Inferior parietal cortex (tissue), 1 donor: ENCODE measurements at regions not wholly inside any gene's neighbourhood (a gene's known extent, or its start where the extent isn't known, plus 50 kb on each side); places are given as distances from the start of the nearest gene placed in this dataset.

Experiments
- DNase-seq: peaks from one replicate; pipeline ENCODE4 v3.0.0-alpha.2; 2016; ENCODE audit errors: extremely low spot score

DNA sequence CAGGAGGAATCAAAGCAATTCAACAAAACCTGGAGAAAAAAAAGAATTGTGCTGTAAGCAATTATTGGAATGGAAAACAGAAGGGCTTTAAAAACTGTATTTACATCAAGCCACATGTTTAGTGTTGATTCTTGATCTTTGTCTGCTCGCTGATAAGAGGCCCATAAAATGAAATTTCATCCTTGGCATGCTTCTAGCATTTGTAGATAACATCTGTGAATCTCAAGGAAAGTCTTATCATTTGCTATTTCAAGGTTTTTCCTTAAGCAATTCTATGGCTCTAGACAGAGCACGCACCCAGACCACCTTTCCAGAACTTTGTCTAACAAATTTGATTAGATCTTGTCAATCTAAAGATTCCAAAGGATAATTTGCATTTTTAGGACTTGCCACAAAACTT lies 181.0 kb upstream of the FGGY start:
- DNase-seq, result no peak

DNA sequence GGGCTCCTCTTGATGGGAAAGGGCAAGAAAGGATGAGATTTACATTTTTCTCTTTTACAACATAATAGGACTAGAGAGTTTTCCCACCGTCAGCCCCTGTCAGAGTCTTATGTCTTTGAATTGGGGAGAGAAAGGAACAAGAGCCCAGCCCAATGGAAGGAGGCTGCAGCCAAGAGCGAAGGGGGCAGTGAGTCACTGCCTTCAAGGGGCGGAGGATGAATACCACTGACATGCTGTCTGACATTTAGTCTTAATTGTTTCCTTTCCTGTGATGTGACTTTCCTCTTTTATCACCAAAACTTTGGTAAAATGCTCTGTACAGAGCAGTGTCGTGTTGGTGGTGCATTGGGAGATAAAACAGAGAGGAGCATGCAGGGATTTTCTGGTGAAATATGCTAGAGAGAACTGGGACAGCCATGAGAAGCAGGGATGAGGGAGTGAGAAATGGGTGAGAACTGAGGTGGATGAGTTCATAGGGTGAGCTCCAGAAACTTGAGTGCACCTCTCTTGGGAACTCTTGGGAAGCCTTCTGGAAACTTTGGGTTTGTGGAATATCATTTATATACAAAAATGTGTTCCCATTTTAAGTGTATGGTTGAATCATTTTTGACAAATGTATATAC lies 179.9 kb upstream of the FGGY start:
- DNase-seq, result no peak

DNA sequence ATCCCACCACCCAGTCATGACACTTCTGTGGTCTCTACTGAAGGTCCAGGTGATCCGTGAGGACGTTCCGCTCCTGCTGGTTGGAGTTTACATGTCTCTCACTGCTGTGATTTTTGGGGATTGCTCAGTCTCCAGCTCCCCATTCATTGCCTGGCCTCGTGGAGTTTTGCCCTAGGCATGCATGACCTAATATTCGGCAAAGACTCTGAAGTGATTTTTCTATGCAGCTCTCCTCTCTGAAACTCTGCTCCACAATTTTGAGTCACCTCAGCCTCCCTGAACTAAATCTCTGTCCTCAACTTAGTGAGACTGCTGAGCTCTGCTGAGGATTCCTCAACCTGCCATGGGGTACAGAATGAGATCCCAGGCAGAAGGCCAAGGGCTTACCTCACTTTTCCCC lies 174.4 kb upstream of the FGGY start:
- DNase-seq, result no peak

DNA sequence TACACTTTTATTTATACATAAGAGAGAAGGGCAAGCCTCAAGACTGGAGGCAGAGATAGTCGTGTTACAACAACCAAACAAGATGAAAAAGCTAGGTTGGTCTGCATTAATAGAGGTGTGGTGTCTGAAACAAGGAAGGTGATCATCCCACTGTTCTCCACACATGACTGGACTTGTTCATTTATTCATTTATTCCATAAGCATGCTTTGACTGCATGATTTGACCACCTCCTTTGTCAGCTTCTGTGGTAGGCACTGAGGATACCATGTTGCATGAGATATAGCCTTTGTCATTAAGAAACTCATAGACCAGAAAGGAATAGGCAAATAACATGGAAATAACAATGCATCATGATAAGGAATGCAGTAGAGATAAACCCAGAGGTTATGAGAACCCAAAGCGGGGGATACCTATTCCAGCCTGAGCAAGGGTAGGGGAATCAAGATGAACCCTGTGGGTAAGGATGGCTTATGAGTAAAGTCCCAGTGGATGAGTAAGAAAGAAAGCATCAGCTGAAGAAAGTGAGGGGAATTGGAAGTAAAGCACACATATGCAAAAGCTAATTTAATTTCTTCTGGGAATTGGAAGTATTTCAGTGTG lies 173.7 kb upstream of the FGGY start:
- no peak for DNase-seq

DNA sequence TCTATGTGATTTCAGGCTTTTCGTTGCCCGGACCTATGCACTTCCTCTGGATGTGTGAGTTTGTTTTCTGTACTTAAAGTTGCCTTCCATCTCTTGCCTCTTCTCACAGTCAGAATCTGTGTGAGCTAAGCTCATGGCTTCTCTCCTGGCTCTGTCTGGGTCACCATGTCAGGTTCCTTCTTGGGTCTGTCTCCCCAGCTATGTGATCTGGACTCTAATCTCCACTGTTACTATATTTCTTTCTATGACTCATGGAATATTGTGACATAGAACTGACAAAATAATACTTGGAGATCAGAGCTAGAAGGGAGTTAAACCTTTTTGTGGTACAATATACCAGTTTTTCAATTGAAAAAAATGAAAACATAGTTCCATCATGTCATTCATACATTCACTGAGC lies 172.7 kb upstream of the FGGY start:
- no peak for DNase-seq

DNA sequence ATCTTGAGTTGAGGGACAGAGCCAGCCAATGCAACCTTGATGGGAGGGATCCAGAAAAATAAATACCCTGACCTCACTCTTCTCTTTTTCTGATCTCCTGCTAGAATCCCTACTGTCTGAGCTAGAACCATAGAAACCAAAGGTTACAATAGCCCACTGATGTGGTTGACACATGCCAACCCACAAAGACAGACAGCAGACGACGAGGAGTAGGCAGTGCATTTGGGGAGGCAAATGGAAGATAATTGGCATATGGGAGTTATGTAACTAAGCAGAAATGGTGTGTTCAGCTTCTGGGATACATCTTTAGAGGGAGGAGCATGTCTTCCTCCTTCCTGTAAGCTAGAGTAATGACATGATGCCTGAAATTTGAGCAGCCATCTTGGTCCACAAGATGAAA lies 171.7 kb upstream of the FGGY start:
- DNase-seq, result no peak

DNA sequence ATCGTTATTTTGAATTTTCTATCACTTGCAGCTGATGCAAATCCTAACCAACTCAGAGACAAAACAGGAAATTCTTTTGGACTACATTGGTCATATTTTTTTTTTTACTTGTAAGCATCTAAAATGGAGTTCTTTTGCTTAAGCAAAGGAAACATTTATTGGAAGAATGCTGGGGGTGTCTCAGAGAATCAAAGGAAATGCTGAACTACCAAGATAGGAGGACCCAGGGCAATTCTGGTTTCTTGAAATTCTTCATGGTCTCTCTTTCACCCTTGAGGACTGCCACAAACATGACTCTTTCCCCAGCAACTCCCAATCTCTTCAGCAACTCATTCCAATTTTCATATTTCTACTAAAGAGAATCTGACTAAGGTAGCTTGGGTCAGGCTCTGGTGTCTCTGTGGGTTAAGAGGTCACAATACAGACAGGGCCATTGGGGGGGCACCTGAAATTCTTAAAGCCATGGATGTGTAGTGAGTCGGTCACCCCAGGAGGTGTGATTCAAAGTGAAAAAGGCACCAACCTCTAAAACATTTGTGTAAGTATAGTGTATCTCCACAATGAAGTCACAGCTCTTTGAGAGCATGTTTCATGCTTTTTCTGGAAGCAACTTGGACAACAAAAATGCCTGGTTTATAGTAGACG lies 171.1 kb upstream of the FGGY start:
- DNase-seq, result no peak

DNA sequence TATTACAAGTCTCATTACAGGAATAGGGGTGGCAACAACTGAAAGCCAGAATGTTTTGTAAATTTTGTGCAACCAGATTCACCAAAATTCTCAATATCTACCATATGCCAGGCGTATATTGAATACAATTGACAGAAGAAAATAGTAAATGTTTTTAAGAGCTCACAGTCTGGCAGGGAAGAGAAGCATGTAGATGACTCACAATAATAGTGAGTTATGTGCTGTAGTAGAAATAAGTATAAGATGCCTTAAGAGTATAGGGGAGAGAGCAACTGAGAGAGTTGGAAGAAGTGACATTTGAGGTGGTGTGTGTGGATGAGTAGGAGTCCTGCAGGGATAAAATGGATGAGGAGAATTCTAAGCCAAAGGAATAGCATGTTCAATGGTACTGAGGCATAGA lies 170.5 kb upstream of the FGGY start:
- DNase-seq, result no peak

DNA sequence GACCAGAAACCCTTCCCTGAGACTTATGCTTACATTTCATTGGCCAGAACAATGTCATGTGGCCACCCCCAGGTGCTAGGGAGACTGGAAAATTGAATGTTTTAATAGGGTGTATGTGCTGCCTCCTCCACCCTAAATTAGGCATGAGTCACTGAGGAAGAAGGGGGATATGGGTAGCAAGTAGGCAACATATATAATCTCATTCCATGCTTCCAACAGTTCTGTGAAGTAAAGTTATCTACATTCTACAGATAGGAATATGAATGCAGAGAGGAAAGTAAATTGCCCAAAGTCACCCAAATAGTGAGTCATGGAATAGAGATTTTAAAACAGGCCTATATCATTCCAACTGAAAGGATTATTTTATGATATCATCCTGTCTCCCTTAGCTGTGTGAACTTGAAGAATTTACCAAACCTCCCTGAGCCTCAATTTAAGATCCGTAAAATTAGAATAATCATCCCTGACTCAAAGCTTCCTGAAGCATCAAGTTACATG lies 168.6 kb upstream of the FGGY start:
- no peak for DNase-seq

DNA sequence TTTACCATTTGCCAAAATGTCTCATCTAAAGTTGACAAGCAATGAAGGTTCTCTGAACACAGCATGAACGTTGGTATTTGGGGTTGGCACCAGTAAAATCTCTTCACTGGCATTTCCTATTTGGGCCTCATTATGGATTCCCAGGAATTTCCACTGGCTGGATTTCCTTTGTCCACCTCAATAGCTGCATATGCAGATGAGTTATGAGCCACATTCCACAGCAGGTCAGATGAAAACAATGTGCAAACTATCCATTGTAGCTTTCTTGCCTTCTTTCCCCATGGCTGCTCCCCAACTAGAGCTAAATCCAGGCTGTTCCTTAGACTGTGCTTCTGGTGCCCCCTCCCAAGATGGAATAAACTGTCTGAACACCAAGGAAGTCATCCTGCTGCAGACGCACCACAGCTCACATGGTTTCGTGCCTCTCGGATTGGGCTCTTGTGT lies 168.1 kb upstream of the FGGY start:
- no peak for DNase-seq

DNA sequence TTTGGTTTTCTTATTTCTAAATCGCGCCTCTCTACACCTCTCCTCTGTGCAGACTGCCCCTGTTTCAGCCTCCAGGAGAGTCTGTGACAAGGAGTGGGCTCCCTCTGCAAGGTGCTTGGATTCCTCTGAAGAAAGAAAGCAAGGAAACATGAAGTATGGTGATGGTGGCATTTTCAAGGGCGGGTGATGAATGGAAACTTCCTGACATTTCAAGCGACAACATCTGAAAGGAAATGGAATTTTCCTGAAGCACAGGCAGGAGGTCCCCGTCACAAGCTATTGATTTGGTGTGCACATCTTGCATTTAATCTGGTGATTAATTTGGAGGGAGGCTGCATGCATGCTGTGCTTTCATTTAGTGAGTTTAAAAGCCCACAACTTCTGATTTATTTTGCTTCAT lies 164.6 kb upstream of the FGGY start:
- no peak for DNase-seq

DNA sequence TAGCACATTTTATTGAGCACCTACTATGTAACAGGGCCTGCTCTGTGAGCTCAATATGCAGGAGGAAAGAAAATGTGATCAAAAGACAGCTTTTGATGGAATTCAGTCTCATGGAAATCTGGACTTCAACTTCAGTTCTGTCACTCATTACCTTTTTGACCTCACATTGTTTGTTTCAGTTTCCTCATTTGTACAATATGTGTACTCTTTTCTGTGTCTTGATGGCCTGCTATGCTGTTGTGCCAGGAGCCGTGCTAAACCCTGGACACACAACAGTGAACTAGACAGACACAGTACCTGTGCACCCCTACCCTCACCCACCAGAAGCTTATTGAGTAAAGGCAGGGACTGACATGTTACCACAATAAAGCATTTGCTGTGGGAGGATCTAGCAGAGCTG lies 162.9 kb upstream of the FGGY start:
- DNase-seq, result no peak

DNA sequence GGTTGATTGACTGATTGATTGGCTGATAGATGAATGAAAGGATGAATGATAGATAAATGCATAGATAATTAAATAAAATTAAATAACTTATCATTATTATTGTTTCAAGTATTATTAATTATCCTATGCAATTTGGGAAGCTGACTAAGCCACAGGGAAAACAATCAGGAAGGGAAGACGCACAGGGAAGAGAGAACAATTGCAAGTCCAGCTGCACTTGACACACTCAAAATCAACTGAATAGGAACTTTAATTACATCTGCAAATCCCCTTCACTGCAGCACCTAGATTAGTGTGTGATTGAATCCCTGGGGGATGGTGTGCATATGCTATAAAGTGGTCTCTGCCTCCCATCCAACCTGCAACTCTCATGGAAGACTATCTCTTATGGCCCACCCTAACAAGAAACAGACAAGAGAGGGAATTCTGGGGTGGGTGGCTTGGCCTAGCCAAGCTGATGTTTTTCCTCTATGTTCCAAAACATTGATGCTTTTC lies 161.1 kb upstream of the FGGY start:
- DNase-seq, result no peak

DNA sequence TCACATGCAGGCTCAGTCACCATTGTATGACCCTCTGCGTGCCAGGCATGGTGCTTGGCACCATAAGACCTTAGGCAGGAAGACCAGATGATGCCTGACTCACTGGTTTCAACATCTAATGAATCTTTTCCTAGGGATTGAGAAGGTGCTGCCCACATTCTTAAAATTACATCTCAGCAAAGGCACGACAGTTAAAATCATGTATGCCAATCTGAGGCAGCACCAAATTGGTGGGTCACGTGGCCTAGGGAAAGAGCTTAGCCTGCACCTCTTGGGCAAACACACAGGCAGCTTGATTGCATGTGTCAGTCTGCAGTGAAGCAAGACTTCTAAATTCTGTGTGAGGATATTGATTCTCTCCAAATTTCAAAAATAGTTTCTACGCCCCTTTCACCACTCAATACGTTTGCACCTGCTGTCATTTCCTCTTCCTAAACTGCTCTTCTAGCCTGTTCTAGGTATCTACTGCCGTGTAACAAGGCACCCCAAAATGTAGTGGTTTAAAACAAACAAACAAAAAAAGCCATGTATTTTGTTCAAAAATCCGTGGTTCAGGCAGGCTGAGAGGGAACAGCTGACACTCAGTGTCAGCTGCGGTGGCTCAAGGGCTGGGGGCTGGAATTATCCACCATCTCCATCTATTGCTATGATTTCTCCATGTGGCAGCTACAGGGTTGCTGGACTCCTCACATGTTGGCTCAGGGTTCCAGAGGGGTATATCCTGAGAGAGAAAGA lies 160.2 kb upstream of the FGGY start:
- DNase-seq, result no peak

DNA sequence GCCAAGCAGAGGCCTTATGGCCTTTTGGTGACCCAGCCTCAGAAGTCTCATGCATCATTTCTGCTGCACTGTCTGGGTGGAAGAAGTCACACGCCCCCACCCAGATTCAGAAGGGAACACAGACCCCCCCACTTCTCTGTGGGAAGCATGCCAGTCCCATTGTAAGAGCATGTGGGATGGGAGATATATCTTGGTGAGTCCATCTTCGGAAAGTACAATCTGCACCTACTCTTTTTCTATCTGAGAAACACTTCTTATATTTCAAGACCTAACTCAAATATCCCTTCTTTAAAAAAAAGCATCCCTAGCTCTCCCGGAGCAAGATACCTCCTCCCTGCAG lies 159.6 kb upstream of the FGGY start:
- no peak for DNase-seq

DNA sequence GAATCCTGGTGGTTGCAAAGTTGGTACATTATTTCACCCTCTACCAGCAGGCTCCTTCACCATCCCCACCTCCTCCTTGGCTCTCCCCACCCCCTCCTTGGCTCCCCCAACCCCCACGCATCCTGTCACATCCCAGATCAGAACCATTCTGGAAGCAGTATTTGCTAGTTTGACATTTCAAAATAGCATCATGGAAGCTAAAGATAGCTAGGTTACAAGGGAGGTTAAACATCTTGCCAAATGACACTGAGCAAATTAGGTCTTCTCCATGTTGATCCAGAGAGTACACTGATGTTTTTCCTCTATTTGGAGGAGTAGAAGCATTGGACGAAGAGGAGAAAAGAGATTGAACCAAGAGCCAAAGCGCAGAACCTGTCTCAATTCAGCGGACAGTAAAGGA lies 158.9 kb upstream of the FGGY start:
- DNase-seq, result no peak

DNA sequence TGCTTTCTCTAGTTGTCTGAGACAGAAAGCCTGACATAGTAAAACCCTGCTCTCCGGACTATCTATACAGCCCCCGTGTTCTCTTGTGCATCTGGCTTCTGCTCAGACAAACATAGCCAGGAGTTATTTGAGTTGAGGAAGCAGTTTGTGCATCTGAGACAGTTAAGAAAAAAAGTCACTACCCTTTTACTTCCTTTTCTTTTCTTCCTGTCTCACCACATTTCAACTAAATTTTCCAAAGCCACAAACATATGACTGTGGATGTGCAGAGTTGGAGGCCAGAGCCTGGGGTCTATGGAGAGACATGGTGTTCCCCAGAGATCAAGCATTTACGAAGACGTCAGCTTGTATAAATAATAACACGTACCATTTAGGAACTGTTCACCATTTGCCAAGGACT lies 158.5 kb upstream of the FGGY start:
- DNase-seq, result no peak

DNA sequence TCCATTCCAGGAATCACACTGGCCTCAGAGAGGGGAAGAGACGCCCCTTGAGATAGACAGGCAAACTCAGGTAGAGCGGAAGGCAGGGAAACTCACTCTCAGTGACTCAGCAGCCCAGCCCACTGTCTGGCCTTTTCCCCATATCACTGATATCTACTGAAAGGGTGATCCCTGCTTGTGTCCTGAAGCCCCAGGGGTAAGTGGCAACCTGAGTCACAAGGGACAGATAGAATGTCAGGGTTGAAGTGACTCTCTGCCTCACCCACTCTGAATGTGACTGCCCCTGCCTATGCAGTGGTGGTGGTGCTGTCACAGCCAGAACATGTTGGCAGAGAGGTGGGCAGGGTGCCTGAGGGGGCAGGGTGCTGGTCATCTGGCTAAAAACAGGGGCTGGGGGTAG lies 157.5 kb upstream of the FGGY start:
- no peak for DNase-seq

DNA sequence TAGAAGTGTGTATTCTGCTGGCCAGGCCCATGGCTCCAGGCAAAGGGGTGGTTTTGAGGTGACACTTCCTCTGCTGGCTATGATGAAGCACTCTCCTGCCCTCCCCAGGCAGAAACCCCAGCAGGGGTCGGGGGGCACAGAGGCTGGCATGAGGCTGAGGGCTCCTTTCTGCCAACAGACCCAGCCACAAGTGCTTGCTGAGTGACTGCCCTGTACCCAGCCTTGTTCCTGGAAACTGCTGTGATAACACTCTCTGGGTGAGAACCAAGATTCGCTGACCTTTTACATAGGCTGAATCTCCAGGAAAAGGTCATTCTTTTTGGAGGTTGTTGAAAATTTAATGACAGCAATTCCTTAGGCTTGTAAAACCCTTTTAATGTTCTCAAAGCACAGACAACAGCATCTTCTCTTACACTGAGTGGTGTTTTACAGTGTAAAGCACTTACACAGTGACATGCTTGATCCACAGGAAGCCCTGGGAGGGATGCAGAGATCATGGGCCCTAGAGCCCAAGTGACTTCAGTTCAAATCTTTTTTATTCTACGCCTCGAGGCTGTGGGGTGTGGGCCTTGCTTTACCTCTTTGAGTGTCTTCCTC lies 155.5 kb upstream of the FGGY start:
- no peak for DNase-seq

DNA sequence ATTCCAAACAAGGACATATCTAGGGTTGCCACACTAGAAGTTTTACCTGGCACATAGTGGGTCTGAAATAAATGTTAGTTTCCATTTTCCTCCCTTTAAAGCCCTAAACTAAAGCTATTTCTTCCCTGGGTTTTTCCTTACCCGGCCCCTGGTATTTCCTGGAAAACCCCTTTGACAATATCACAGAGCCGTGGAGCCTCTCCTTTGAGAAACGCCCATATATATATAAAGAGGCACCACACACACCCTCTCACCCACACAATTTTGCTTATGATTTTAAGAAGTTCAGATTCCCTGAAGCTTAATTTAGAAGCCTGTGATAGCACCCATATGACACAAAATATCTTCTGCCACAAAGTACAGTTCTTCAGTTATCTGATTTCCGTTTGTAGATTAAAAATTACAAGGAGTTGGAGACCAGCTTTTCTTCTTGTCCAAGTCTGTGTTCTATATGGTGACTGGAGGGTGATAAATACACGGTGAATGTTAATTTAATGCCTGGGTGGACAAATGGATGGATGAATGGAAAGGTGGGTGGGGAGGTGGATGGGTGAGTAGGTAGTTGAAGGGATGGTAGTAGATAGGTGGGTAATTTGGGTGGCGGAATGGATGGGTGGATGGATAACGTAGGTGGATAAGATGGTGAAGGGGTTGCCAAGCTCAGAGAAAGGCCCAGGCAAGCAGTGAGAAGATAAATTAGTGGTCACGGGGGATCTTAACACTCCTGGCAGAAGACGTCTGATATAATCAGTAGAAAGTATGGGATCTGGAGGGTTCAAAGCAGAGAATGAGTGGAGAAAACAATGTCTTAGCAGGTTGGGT lies 154.4 kb upstream of the FGGY start:
- DNase-seq, result no peak

DNA sequence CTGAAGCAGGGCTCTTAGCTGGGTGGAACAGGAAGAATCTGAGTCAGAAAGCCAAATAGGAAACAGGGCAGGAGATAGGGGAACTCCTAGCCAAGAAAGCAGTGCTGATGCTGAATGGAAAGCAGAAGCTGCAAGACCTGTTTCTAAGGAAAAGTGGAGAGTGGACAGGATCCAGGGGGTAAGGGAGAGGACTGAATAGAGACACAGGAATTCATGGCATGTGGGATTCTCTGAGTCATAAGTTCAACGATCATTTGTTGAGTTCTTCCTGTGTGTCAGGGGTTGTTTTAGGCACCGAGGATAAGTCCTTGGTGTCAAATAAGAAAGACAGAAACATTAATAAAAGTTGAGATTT lies 153.8 kb upstream of the FGGY start:
- no peak for DNase-seq

DNA sequence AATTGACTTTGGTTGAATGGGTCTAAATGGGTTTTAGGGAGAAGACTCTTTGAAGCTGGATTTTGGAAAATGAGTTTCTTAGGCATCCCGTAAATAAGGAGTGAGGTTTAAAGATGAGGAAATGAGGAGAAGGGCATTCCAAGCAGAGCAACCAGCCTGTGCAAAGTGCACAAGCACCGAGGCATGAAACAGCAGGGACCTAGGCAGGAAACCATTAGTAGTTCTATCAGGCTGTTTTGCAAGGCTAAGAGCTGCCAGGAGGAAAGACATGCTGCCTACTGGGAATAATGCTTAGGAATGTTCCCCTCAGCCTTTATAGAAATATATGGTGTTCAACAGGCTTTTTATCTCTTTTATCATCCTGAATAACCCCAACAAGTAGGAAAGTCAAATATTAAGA lies 153.1 kb upstream of the FGGY start:
- no peak for DNase-seq
